ENCODE measurements at regions not wholly inside any gene's neighbourhood (a gene's known extent, or its start where the extent isn't known, plus 50 kb on each side); places are given as distances from the start of the nearest gene placed in this dataset.

DNA sequence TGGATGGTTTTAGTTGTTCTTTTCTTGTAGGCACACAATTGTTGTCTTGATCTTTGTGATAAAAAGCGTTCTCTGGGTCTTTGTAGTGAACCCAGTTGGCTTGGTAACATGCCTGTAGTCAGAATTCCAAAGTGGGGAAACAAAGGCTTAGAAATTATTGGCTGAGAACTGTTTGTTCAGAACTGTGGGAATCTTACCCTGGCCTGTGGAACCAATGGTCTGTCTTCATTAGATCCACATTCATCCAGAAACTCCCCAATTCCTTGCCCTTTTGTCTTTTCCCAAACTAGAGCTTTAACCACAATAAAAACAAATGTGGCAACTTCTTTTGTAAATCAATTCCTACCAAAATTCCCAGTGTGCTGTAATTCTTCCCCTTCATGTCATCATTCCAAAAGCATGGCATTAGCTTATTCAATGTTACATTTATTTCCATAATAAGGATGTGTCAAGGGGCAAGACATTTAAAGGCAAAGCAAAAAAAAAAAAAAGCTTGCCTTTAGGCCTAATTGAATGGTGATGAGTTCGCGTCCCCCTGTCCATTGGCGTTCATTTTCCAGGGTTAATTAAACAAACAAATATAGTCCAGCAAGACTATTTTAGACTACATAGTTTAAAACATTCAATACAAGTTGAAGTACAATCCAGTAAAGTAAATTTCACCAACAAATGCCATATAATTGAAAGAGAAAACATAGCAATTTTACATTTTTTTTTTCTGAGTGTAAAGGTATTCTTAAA, 249.8 kb upstream of the ZNF608 start:
- Histone ChIP-seq H2BK12ac (ENCODE audit: low read length) (no peak overlapping the region), H3K18ac (ENCODE audit: low read length) (no peak overlapping the region), H3K23ac (ENCODE audit: low read length) (no peak overlapping the region), H3K14ac (ENCODE audit: low read length) (no peak overlapping the region), H4K91ac (ENCODE audit: low read depth, low read length) (no peak overlapping the region), H4K8ac (ENCODE audit: low read depth, low read length) (no peak overlapping the region), H3K9ac (ENCODE audit: low read length) (no peak overlapping the region), H3K4ac (ENCODE audit: low read depth, low read length) (no peak overlapping the region), H2AK5ac (ENCODE audit: low read length) (no peak overlapping the region), H3K79me2 (ENCODE audit: control insufficient read depth, insufficient read depth, low read length, poor library complexity) (no peaks in the 10 kb centered on the region), H2BK5ac (ENCODE audit: low read depth, low read length, poor library complexity) (no peak overlapping the region), H3K79me1 (ENCODE audit: low read length) (no peaks in the 10 kb centered on the region), H2BK120ac (ENCODE audit: insufficient read depth, low read length, poor library complexity) (no peak overlapping the region), H3K36me3 (ENCODE audit: control insufficient read depth in 1 of 2, insufficient read depth in 2 of 2, low read length in 2 of 2) (no peaks in the 10 kb centered on the region), H3K27ac (ENCODE audit: low read depth, low read length) (no peak overlapping the region), H3K9me3 (ENCODE audit: insufficient read depth, low read depth, low read length) (no peaks in the 10 kb centered on the region), H4K12ac (ENCODE audit: low read depth, low read length) (no peak overlapping the region), H3K4me2 (ENCODE audit: low read length) (no peak overlapping the region), H3K4me3 (ENCODE audit: low read depth, low read length) (no peak overlapping the region), H3K4me1 (ENCODE audit: control insufficient read depth in 1 of 2, insufficient read depth in 2 of 2, low read length in 2 of 2) (no peaks in the 10 kb centered on the region), H2AFZ (ENCODE audit: insufficient read depth, low read length, poor library complexity) (no peak overlapping the region), H3K27me3 (ENCODE audit: insufficient read depth, low read length) (no peaks in the 10 kb centered on the region)
- no CpG with 5 or more reads among the region's 4 CpGs for WGBS (ENCODE audit: extremely low coverage, insufficient coverage, insufficient read length)
- peak in 1 of 2 donors; percentile 55 for DNase-seq

- no peaks in the 10 kb centered on the region for H3K79me2 ChIP-seq (ENCODE audit: control insufficient read depth, insufficient read depth, low read length, poor library complexity)
Measured at GRCh38 chr5:124996764-124997077, 250.3 kb upstream of the ZNF608 start.

DNA sequence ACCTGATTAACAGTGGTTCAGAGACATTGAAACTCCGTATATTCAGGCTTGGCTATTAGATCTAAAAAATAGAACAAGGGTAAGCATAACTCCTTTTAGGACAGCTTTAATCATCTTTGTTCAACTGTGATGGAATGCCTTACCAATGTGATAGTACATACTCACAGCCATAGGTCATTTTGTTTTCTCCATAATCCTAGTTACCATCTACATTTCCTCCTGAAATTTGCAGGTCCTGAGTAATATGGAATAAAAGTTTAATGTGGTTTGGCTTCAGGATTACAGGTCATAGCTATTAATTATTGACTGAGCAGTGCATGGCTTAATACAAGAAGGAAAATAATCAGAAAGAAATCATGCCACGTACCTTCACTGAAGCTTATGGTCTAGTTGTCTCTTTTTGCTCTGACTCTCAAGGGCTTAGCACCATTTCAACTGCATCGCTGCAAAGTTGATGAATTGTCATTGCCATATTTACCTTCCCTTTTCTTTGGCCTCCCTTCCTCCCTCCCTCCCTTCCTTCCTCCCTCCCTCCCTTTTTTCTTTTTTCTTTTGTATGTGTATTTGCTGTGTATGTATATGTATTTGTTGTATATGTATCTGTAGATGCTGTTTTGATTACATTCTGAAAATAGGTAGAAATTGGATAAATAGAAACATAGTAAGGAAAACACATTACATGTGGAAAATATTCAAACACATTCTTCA, 250.9 kb upstream of the ZNF608 start:
- WGBS (ENCODE audit: extremely low coverage, insufficient coverage, insufficient read length): no CpG with 5 or more reads among the region's 3 CpGs
- Histone ChIP-seq H3K79me2 (ENCODE audit: control insufficient read depth, insufficient read depth, low read length, poor library complexity) (no peaks in the 10 kb centered on the region), H3K36me3 (ENCODE audit: control insufficient read depth in 1 of 2, insufficient read depth in 2 of 2, low read length in 2 of 2) (no peaks in the 10 kb centered on the region), H2BK5ac (ENCODE audit: low read depth, low read length, poor library complexity) (no peak overlapping the region), H3K27me3 (ENCODE audit: insufficient read depth, low read length) (no peaks in the 10 kb centered on the region), H3K4ac (ENCODE audit: low read depth, low read length) (no peak overlapping the region), H2BK120ac (ENCODE audit: insufficient read depth, low read length, poor library complexity) (no peak overlapping the region), H3K79me1 (ENCODE audit: low read length) (no peaks in the 10 kb centered on the region), H3K27ac (ENCODE audit: low read depth, low read length) (no peak overlapping the region), H3K18ac (ENCODE audit: low read length) (no peak overlapping the region), H2BK12ac (ENCODE audit: low read length) (no peak overlapping the region), H3K9me3 (ENCODE audit: insufficient read depth, low read depth, low read length) (no peaks in the 10 kb centered on the region), H3K23ac (ENCODE audit: low read length) (no peak overlapping the region), H3K9ac (ENCODE audit: low read length) (no peak overlapping the region), H4K12ac (ENCODE audit: low read depth, low read length) (no peak overlapping the region), H4K8ac (ENCODE audit: low read depth, low read length) (no peak overlapping the region), H3K4me2 (ENCODE audit: low read length) (no peak overlapping the region), H3K14ac (ENCODE audit: low read length) (no peak overlapping the region), H3K4me1 (ENCODE audit: control insufficient read depth in 1 of 2, insufficient read depth in 2 of 2, low read length in 2 of 2) (no peaks in the 10 kb centered on the region), H4K91ac (ENCODE audit: low read depth, low read length) (no peak overlapping the region), H2AFZ (ENCODE audit: insufficient read depth, low read length, poor library complexity) (no peak overlapping the region), H3K4me3 (ENCODE audit: low read depth, low read length) (no peak overlapping the region), H2AK5ac (ENCODE audit: low read length) (no peak overlapping the region)
- DNase-seq: peak; percentile 14 to 78

More at GRCh38 chr5:124996764-124997077, 250.3 kb upstream of the ZNF608 start:
- Histone ChIP-seq H4K8ac (ENCODE audit: low read depth, low read length) (no peak overlapping the region), H3K18ac (ENCODE audit: low read length) (no peak overlapping the region), H2BK5ac (ENCODE audit: low read depth, low read length, poor library complexity) (no peak overlapping the region), H3K9me3 (ENCODE audit: insufficient read depth, low read depth, low read length) (no peaks in the 10 kb centered on the region), H2AFZ (ENCODE audit: insufficient read depth, low read length, poor library complexity) (no peak overlapping the region), H4K12ac (ENCODE audit: low read depth, low read length) (no peak overlapping the region), H2BK120ac (ENCODE audit: insufficient read depth, low read length, poor library complexity) (no peak overlapping the region), H4K91ac (ENCODE audit: low read depth, low read length) (no peak overlapping the region), H3K79me1 (ENCODE audit: low read length) (no peaks in the 10 kb centered on the region), H3K4ac (ENCODE audit: low read depth, low read length) (no peak overlapping the region), H3K23ac (ENCODE audit: low read length) (no peak overlapping the region), H2BK12ac (ENCODE audit: low read length) (no peak overlapping the region), H3K4me2 (ENCODE audit: low read length) (no peak overlapping the region), H3K4me3 (ENCODE audit: low read depth, low read length) (no peak overlapping the region), H2AK5ac (ENCODE audit: low read length) (no peak overlapping the region), H3K27me3 (ENCODE audit: insufficient read depth, low read length) (no peaks in the 10 kb centered on the region), H3K9ac (ENCODE audit: low read length) (no peak overlapping the region), H3K4me1 (ENCODE audit: control insufficient read depth in 1 of 2, insufficient read depth in 2 of 2, low read length in 2 of 2) (no peaks in the 10 kb centered on the region), H3K27ac (ENCODE audit: low read depth, low read length) (no peak overlapping the region), H3K14ac (ENCODE audit: low read length) (no peak overlapping the region), H3K36me3 (ENCODE audit: control insufficient read depth in 1 of 2, insufficient read depth in 2 of 2, low read length in 2 of 2) (no peaks in the 10 kb centered on the region)
- WGBS (ENCODE audit: extremely low coverage, insufficient coverage, insufficient read length): no CpG with 5 or more reads among the region's 3 CpGs
- peak; percentile 49 to 98 for DNase-seq

- no peak overlapping the region for H3K27ac ChIP-seq (ENCODE audit: low read depth, low read length)
- WGBS (ENCODE audit: extremely low coverage, insufficient coverage, insufficient read length): no CpG with 5 or more reads among the region's 1 CpG
- no peak overlapping the region for H2AK5ac ChIP-seq (ENCODE audit: low read length)
- no peak overlapping the region for H4K12ac ChIP-seq (ENCODE audit: low read depth, low read length)
- no peak overlapping the region for H3K14ac ChIP-seq (ENCODE audit: low read length)
- H3K9me3 ChIP-seq (ENCODE audit: insufficient read depth, low read depth, low read length): no peaks in the 10 kb centered on the region
- no peaks in the 10 kb centered on the region for H3K4me1 ChIP-seq (ENCODE audit: control insufficient read depth in 1 of 2, insufficient read depth in 2 of 2, low read length in 2 of 2)
- no peak for DNase-seq
- no peak overlapping the region for H4K8ac ChIP-seq (ENCODE audit: low read depth, low read length)
- no peak overlapping the region for H3K18ac ChIP-seq (ENCODE audit: low read length)
- H2AFZ ChIP-seq (ENCODE audit: insufficient read depth, low read length, poor library complexity): no peak overlapping the region
- H2BK120ac ChIP-seq (ENCODE audit: insufficient read depth, low read length, poor library complexity): no peak overlapping the region
- no peak overlapping the region for H3K4me2 ChIP-seq (ENCODE audit: low read length)
- H3K36me3 ChIP-seq (ENCODE audit: control insufficient read depth in 1 of 2, insufficient read depth in 2 of 2, low read length in 2 of 2): no peaks in the 10 kb centered on the region
- H3K23ac ChIP-seq (ENCODE audit: low read length): no peak overlapping the region
- H3K79me2 ChIP-seq (ENCODE audit: control insufficient read depth, insufficient read depth, low read length, poor library complexity): no peaks in the 10 kb centered on the region
- no peaks in the 10 kb centered on the region for H3K27me3 ChIP-seq (ENCODE audit: insufficient read depth, low read length)
- no peak overlapping the region for H3K9ac ChIP-seq (ENCODE audit: low read length)
- no peak overlapping the region for H2BK12ac ChIP-seq (ENCODE audit: low read length)
- H2BK5ac ChIP-seq (ENCODE audit: low read depth, low read length, poor library complexity): no peak overlapping the region
- no peak overlapping the region for H4K91ac ChIP-seq (ENCODE audit: low read depth, low read length)
- no peaks in the 10 kb centered on the region for H3K79me1 ChIP-seq (ENCODE audit: low read length)
- no peak overlapping the region for H3K4ac ChIP-seq (ENCODE audit: low read depth, low read length)
- no peak overlapping the region for H3K4me3 ChIP-seq (ENCODE audit: low read depth, low read length)
Measured at GRCh38 chr5:124998520-124998919, 252.1 kb upstream of the ZNF608 start.
